HG03060 (cell line): ENCODE measurements at regions not wholly inside any gene's neighbourhood (a gene's known extent, or its start where the extent isn't known, plus 50 kb on each side); places are given as distances from the start of the nearest gene placed in this dataset.

Source experiments
- ATAC-seq: cut with Tn5 transposase; IDR thresholded peaks from one replicate; pipeline ENCODE4 v1.9.1; 2021; ENCODE audit warnings: low read depth, moderate number of reproducible peaks; ENCODE audit not compliant: unreplicated experiment

GRCh38 chr13:53342623-53343360, 314.2 kb downstream of the OLFM4 start:
- ATAC-seq = no peak

GRCh38 chr13:53343361-53343744, 314.7 kb downstream of the OLFM4 start:
- no peak for ATAC-seq

GRCh38 chr13:53351021-53351420, 322.4 kb downstream of the OLFM4 start:
- ATAC-seq = no peak

GRCh38 chr13:53357582-53357981, 329.0 kb downstream of the OLFM4 start:
- ATAC-seq = no peak

GRCh38 chr13:53368948-53369347, 340.3 kb downstream of the OLFM4 start:
- ATAC-seq = no peak

GRCh38 chr13:53379485-53379884, 350.9 kb downstream of the OLFM4 start:
- no peak for ATAC-seq

- no peak for ATAC-seq
Measured at GRCh38 chr13:53382008-53382407, 353.4 kb downstream of the OLFM4 start.

GRCh38 chr13:53398051-53398450, 369.4 kb downstream of the OLFM4 start:
- ATAC-seq = no peak

GRCh38 chr13:53405616-53406015, 377.0 kb downstream of the OLFM4 start:
- no peak for ATAC-seq

- no peak for ATAC-seq
Measured at GRCh38 chr13:53408306-53408705, 379.7 kb downstream of the OLFM4 start.

- no peak for ATAC-seq
Measured at GRCh38 chr13:53408847-53409568, 380.4 kb downstream of the OLFM4 start.

GRCh38 chr13:53411463-53411862, 382.9 kb downstream of the OLFM4 start:
- ATAC-seq = no peak

GRCh38 chr13:53415135-53415534, 386.5 kb downstream of the OLFM4 start:
- ATAC-seq = no peak

- ATAC-seq = no peak
Measured at GRCh38 chr13:53417601-53418000, 389.0 kb downstream of the OLFM4 start.

- ATAC-seq = no peak
Measured at GRCh38 chr13:53422415-53422814, 393.8 kb downstream of the OLFM4 start.

GRCh38 chr13:53436396-53436795, 407.8 kb downstream of the OLFM4 start:
- ATAC-seq = no peak

- ATAC-seq = no peak
Measured at GRCh38 chr13:53439439-53440225, 411.0 kb downstream of the OLFM4 start.

GRCh38 chr13:53442979-53443378, 414.4 kb downstream of the OLFM4 start:
- ATAC-seq = no peak

GRCh38 chr13:53445686-53446085, 417.1 kb downstream of the OLFM4 start:
- ATAC-seq = no peak

- no peak for ATAC-seq
Measured at GRCh38 chr13:53447456-53447855, 418.8 kb downstream of the OLFM4 start.

- no peak for ATAC-seq
Measured at GRCh38 chr13:53447863-53448262, 419.2 kb downstream of the OLFM4 start.
